ENCODE measurements at regions not wholly inside any gene's neighbourhood (a gene's known extent, or its start where the extent isn't known, plus 50 kb on each side); places are given as distances from the start of the nearest gene placed in this dataset.

DNA sequence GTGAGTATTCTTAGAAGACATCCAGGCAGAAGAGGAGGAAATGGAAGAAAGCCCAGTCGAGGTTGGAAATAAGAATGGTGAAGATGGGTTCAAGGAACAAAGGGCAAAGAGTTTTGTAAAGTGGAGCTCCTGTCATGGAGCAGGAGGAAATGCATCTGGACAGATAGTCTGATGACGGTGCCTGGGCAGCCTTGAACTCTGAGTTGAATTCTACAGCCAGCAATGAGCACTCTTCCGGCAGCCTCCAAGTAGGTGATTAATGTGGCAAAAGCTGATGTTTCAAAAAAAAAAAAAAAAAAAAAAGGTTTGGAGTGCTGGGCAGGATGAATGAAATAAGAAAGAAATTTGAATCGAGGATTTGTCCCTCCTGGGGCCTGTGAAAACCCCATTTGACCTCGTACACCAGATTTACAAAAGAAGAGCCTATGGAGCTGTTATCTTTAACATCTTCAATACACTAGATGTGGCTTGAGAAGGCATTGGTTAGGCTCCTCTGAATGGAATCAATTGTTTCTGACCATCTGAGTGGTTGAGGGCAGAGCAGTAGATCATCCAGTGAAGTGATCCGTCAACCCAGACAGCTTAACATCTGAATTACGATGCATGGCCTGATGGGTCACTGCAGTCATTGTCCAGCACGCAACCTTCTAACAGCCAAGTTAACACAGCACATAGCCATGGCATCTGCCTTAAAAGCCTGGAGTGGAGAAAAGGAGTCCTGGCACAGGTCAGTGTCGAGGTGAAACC, 449.7 kb downstream of the TXNL1 start:
- in situ Hi-C loops (cut with HindIII; ENCODE audit: low sequenced_read_pairs) = no loop called here

DNA sequence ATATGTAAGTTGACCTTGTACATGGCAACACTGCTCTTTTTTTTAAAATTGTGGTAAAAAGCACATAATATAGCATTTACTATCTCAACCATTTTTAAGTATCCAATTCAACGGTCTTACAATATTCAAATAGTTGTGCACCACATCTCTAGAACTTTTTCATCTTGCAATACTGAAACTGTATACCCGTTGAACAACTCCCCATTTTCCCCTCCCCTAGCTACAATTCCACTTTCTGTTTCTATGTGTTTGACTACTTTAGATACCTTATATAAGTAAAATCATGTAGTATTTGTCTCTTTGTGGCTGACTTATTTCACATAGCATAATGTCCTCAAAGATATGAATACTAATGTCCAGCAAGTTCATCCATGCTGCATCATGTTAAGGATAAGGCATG, 452.1 kb downstream of the TXNL1 start:
- in situ Hi-C loops (cut with HindIII; ENCODE audit: low sequenced_read_pairs) = no loop called here

DNA sequence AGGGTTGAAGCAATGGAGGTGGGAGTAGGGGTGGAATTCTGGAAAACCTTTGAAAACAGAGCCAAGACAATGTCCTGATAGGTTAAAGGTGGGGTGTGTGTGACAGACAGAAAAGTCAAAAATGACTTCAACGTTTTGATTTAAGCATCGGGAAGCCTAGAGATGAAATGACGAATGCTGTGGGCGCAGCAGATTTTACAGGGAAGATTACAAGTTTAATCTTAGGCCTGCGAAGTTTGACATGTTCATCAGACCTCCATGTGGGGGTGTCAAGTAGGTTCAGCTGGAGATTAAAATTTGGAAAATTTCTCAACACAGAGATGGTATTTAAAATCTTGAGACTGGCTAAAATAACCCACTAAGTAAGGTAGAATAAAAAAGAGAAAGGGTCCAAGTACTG, 453.3 kb downstream of the TXNL1 start:
- in situ Hi-C loops (cut with HindIII; ENCODE audit: low sequenced_read_pairs) = no loop called here

DNA sequence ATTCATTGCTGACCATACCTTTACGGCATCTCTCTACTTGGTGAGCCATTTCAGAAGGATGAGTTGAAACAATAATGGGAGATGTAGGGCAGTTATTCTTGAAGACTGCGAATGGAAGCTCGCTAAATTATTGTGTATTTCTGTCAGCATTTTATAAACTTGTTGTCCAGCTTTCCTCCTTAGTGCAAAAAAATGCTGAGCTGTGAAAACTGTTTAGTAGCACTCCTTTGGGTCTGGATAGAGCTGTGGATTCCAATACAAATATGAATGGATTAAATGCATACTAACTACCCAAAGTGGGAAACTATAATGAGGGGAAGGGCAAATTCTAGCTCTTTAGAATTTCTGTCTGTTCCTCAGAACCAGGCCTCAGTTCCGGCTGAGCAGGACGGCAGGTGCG, 461.6 kb downstream of the TXNL1 start:
- in situ Hi-C loops (cut with HindIII; ENCODE audit: low sequenced_read_pairs) = no loop called here

DNA sequence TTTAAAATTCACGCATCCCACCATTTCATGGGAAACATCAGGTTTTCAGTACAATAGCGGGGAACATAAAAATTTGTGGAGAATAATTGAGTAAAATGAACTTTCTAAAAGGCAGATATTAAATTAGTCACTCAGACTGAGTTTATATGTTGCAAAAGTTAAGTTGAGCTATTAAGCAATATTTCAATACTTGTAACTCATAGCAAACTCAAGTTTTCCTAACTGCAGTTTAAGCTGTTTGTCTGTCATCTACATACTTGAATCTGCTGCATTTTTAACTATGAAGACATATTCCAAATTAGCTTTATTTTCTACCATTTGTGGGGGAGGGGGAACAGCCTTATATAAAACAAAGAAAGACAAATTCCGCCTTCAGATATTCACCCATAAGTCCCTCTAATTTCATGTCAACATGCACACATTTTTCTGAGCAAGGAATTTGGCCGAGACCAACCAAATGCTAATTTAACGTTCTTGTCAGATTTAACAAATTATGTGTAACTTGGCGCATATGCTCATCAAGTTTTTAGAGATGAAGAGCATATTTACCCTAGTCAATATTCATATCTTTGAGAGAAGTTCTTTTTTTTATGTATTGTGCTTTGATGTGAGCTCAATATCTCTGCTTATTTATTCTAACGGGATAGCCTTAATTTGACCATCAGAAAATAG, 462.9 kb downstream of the TXNL1 start:
- in situ Hi-C loops (cut with HindIII; ENCODE audit: low sequenced_read_pairs) = no loop called here

DNA sequence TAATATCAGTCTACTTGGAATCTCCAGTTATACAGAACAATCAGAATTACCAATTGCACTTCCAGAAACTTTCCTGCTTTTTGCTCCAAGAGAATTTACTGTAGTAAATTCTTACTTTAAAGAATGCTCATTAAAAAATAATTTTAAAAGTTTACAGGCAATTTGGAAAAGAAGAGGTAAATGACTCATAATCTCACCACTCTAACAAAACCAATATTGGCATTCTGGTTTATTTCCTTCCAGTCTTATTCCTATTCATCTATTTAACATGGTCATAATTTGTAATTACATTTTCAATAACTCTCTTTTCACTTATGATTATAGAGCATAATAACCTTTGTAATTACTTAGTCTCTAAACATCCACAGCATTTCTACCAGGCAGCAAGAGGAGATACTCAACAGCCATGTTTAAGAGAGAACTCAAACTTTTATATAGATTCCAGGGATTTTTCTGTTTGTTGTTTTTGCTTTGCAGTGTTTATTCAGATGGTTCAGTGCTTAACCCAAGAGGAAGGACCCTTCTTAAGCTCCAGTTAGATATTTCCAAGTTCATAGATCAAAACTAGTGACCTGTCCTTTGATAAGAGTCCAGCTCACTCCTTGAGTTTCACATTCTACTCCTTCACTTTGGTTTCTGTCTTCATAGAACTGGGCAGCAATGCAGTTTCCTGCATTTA, 464.7 kb downstream of the TXNL1 start:
- in situ Hi-C loops (cut with HindIII; ENCODE audit: low sequenced_read_pairs) = no loop called here

DNA sequence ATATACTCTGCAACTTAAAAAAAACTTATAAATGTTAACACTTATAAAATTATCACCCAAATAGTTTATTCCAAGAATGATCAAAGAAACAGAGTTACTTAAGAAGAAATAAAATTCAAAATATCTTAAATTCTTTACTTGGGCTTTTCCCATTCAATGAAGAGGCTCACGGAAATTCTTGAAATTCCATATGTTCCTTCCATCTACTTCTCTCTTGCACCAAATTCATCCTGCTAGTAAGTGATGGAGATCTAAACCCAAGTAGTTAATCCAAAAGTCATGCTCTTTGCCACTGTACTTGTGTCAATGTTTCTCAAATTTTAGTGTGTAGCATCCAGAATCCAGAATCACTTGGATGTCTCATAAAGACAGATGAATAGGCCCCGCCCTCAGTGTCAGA, 465.9 kb downstream of the TXNL1 start:
- in situ Hi-C loops (cut with HindIII; ENCODE audit: low sequenced_read_pairs) = no loop called here

DNA sequence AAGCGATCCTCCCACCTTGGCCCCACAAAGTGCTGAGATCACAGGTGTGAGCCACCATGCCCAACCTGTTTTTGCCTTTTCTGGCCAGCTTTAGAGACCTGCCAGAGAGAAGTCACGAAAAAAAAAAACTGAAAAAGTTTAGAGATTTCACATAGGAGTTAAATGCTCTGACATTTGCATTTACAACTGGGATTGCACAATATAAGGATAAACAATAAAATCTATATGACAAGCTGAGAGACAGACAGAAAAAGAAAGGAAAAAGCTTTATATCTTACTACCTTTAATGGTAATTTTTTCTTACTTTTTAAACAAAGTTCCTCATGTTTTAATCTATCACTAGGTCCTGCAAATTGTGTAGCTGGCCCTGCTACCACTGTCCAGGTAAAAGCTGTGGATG, 466.5 kb downstream of the TXNL1 start:
- in situ Hi-C loops (cut with HindIII; ENCODE audit: low sequenced_read_pairs) = no loop called here

DNA sequence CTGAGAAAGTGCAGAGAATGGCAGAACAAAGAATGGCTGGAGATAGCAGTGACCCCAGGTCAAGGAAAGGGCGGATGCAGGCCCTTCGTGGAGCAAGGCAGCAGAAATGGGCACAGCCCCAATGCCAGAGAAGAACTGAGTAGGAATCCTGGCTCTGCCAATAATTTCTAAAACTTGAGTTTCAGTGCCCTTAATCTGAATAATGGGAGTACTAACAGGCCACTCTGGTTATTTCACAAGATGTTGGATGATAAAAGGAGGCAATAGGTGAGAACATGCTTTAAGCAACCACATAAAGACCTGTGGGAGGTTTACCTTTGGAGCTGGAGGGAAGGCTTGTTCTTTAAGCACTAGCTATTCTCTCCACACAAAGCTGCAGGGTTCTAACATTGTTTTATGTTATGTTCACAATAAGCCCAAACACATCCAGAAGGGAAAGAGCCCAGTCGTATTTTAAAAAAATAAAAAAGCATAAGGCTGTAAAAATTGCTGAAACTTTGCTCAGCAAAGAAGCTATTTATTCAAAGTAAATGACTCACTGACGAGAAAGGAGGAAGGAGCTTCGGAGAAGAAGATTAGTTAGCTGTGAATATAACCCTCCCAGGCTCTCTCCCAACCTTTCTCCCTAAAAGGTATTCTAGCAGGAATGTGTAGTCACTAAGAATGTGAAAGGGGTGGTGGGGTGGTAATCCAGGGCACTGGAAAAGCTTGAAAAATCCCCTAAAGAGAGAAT, 470.2 kb downstream of the TXNL1 start:
- in situ Hi-C loops (cut with HindIII; ENCODE audit: low sequenced_read_pairs) = no loop called here

DNA sequence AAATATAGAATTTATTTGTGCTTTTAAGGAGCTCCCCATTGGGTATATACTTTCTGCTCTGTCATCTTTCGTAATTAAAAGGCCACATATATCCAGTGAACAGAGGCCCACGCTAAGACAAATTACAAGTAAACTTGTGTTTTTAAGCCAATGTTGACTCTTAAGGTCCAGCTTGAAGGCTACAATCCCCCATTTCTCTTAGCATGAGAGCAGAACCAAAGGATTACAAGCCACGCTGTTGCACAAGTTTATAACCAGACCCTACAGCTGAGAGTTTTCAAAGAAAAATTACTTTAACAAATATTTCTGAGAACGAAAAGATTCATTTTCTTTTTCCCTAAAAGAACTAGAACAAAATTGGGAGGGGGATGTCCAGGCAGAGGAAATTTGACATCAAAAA, 471.0 kb downstream of the TXNL1 start:
- in situ Hi-C loops (cut with HindIII; ENCODE audit: low sequenced_read_pairs) = no loop called here

DNA sequence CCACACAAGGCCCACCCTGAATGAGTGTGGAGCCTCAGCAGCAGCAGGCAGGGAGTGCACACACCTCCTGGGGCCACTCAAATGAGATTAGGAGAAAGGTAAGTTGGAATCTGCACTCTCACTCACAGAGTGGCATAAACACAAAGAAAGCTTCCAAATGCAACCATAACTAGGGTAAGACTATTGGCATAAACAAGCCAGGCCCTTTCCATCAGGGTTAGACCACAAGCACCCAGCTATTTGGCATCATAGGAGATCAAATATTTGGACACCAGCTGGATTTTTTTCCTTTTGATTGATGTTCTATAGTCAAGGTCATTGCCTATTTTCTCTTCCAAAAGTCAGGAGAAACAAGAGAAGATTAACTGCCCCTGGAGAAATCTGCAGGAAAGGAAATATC, 471.5 kb downstream of the TXNL1 start:
- in situ Hi-C loops (cut with HindIII; ENCODE audit: low sequenced_read_pairs) = no loop called here

DNA sequence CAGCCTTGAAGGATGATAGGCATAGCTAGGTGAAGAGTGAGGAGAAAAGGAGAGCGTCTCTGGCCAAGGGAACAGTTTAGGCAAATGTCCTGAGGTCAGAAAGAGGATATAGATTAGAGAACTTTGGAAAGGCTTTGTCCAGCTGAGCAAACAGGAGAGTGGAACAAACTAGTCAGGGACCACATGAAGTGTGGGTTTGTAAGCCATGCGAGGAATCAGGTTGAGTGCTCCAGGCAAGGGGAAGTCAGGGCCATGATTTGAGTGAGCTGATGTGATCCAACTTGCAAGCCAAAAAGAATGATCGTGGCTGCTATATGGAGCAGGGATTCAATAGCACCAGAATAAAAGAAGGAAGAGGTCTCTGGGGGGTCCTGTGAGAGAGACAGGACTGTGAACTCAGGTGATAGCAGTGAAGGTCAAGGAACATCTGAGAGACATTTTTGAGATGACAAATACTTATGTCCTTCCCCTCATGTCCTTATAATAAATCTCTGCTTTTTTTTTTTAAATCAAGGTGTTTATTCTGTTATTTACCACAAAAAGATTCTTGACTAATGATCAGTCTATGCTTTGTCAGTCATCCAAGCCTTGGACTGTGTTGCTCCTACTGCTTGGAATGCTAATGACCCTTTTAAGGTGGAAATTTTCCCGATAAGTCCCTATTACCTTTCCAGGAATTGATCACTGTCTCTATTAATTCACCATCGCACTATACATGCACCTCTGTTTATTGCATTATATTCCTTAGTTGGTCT, 472.6 kb downstream of the TXNL1 start:
- in situ Hi-C loops (cut with HindIII; ENCODE audit: low sequenced_read_pairs) = no loop called here

DNA sequence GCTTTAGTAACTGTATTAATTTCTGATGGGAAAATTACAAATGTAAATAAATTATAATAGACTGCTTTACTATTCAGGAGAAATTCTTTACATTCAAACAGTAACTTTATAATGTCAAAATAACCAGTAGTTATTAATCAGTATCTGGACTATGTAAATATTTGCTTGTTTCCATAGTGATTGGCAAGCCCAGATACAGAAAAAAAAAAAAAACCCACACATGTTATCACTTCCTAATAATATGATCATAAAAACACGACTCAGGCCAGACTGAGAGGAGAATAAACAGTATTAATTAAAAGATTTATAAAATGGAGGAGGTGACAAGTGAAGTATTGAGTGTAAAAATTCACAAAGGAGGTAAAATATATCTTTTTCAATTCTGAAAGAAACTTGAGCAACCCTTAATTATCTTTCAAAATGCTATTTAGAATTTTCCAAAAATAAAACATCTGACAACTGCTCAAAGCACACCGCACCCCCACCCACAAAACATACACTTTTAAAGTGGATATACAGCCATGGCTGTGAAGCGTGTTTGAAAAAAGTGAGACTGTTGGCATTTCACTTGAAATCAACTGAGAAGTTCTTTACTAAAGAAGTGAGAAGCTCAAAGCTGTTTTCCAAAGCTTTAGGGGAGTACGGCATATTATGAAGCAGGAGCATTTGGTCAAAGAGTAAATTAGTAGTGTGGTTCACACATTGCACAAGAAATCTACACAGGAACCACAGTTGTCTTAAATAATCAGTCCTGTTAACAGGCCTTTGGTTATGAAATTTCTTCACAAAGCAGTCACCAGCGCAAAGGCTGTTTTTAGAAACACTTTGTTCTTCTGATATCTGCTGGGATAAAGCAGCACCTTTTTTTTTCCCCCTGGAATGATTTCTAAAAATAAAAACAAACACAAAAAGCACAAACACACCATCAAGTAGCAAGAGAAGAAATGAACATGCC, 475.8 kb downstream of the TXNL1 start:
- in situ Hi-C loops (cut with HindIII; ENCODE audit: low sequenced_read_pairs) = no loop called here

DNA sequence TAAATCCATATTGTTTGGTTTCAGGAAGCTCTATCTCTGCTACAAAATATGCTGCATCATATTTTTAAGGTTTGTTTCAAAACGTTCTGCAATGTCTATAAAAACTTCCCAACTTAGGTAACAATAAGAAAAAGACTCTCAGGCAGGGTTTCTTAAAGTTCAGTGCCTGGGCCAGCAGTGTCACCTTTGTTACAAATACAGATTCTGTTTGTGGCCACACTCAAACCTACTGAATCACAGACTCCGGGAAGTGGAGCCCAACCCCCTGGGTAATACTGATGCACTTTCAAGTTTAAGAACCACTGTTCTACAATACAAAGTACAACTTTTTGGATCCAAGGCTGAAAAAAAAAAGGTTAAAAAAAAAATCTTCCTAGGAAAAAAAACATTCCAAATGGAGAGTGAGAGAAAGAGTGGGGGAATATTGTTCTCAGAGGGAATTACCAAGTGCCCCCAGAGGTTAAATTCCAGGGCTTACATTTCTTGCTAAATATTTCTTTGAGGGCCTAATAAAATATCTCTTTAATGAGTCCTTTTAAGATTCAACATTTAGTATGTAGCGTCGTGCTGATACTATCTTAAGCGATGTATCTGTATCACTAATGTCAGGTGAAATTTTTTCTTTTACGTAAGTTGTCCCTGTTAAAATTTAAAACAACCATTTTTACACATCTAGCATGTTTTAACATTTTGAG, 476.7 kb downstream of the TXNL1 start:
- in situ Hi-C loops (cut with HindIII; ENCODE audit: low sequenced_read_pairs) = no loop called here

DNA sequence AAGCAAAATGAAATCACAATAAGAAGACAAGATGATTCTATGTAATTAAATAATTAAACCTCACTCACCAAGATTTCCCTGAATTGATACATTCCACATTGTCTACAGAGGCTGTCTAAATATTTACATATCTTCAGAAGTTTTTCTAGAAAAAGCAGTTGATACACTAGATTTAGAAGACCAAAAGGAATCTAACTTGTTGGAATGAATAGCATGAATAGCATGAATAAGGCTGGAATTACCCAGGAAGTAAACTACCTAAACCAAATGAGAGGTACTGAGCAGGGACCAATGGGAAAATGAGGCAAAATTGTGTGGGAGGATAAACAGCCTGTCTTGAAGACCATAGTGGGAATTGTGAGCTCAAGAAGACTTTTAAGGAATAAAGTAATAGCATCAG, 479.7 kb downstream of the TXNL1 start:
- in situ Hi-C loops (cut with HindIII; ENCODE audit: low sequenced_read_pairs) = no loop called here

DNA sequence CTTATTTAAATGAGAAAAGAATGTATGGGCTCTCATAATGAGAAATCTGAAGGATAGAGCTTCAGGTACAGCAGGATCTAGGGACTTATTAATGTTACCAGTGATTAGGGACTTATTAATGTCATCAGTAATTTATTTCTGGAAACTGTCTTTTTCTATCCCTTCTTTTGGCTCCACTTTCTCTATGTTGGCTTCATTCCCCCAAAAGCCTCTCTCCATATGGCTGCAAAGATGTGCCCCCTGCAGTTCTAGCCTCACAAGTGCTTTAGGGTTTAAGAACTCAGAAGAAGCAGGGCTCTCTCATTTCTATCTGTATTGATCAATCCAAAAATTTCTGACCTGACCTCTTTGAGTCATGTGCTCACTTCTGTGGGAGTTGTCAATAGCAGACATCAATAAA, 480.9 kb downstream of the TXNL1 start:
- in situ Hi-C loops (cut with HindIII; ENCODE audit: low sequenced_read_pairs) = no loop called here

DNA sequence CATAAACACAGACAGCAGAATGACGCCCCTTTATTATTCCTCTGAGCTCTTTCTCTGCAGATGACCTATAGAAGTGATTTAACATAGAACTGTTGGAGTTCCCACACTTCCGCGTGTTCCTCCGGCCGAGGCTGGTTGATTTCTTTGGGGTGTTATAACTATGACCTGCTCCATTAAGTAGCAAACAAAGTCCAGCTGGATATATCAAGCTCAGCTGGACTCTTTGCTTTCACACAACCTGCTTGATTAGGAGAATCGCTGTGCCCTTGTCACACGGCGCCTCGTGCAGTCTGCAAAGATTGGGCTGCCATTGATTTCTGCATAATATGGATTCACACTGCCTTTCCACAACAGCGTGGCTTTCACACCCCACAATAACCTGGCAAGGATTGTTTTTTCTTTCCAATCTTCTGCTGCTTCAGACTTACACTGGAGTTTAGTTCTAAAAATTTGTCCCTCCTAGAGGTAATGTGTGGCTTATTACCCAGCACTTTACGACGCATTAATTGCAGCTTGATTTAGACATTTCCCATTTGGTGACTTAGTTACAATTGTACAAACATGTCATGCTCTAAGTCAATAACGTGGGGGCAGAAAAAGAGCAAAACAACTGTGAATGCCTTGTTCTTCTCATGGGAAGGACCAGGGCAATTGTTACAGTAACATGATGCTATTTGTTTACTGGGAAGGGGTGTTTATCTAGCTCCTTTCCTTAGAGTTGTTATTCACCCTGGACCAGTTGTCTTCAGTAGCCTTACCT, 485.7 kb downstream of the TXNL1 start:
- in situ Hi-C loops (cut with HindIII; ENCODE audit: low sequenced_read_pairs) = no loop called here

DNA sequence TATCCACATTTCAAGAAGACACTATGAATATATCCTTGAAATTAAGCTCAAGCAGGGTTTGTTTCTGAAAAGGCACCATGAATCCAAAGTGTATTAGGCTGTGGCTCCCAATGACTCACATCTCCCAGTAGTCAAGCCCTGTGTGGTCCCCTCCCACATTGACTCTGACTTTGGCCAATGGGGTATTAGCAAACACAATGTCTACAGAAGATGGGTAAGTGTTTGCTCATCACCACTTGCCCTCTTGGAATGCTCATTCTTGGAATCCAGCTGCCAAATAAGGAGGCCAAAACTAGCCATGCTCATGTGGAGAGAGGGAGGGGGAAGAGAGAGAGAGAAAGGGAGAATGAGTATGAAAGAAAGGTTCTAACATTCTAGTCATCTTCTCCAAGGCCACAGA, 490.0 kb downstream of the TXNL1 start:
- in situ Hi-C loops (cut with HindIII; ENCODE audit: low sequenced_read_pairs) = no loop called here

Data from DLD1 (cell line).